ENCODE measurements at regions not wholly inside any gene's neighbourhood (a gene's known extent, or its start where the extent isn't known, plus 50 kb on each side); places are given as distances from the start of the nearest gene placed in this dataset.

GRCh38 chr3:104901396-104901795 is 465.3 kb upstream of the ALCAM start:
- Histone ChIP-seq H3K4me1 (peaks cover 0 to 6% (median 0%) of the 10 kb centered on the region in 12 donors), H3K27ac (no peak overlapping the region), H3K4me3 (no peak overlapping the region), H3K36me3 (no peaks in the 10 kb centered on the region), H3K27me3 (no peaks in the 10 kb centered on the region), H3K9me3 (peaks cover 0 to 25% (median 0%) of the 10 kb centered on the region in 12 donors)
- TF ChIP-seq, protein P1, sequence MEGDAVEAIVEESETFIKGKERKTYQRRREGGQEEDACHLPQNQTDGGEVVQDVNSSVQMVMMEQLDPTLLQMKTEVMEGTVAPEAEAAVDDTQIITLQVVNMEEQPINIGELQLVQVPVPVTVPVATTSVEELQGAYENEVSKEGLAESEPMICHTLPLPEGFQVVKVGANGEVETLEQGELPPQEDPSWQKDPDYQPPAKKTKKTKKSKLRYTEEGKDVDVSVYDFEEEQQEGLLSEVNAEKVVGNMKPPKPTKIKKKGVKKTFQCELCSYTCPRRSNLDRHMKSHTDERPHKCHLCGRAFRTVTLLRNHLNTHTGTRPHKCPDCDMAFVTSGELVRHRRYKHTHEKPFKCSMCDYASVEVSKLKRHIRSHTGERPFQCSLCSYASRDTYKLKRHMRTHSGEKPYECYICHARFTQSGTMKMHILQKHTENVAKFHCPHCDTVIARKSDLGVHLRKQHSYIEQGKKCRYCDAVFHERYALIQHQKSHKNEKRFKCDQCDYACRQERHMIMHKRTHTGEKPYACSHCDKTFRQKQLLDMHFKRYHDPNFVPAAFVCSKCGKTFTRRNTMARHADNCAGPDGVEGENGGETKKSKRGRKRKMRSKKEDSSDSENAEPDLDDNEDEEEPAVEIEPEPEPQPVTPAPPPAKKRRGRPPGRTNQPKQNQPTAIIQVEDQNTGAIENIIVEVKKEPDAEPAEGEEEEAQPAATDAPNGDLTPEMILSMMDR (IDR thresholded peaks at IDR 0.05): no peak
- TF ChIP-seq POLR2A (IDR thresholded peaks at IDR 0.05): no peak
- DNase-seq (no peak), ATAC-seq (no peak)
- 67 to 78% (median 68%) methylated on average over 3 of the region's 3 CpGs for WGBS, 4 donors
- intact Hi-C loops (cut with DNase I): no loop called here

GRCh38 chr3:104903064-104903463 is 463.6 kb upstream of the ALCAM start:
- H3K4me3 ChIP-seq: no peak overlapping the region
- intact Hi-C loops (cut with DNase I): no loop called here
- 51 to 55% (median 53%) methylated on average over 3 of the region's 3 CpGs for WGBS, 4 donors
- DNase-seq (no peak), ATAC-seq (no peak)
- TF ChIP-seq POLR2A (IDR thresholded peaks at IDR 0.05): no peak
- TF ChIP-seq, protein P1 (IDR thresholded peaks at IDR 0.05): no peak
- no peak overlapping the region for H3K27ac ChIP-seq
- peaks cover 0 to 25% (median 0%) of the 10 kb centered on the region in 12 donors for H3K9me3 ChIP-seq
- H3K36me3 ChIP-seq: no peaks in the 10 kb centered on the region
- no peaks in the 10 kb centered on the region for H3K27me3 ChIP-seq
- peaks cover 0 to 6% (median 0%) of the 10 kb centered on the region in 12 donors for H3K4me1 ChIP-seq

- intact Hi-C loops (cut with DNase I): no loop called here
- peak; percentile 81 to 99 (median 97) for ATAC-seq
Observed at GRCh38 chr3:104906001-104906639, 460.6 kb upstream of the ALCAM start.

DNA sequence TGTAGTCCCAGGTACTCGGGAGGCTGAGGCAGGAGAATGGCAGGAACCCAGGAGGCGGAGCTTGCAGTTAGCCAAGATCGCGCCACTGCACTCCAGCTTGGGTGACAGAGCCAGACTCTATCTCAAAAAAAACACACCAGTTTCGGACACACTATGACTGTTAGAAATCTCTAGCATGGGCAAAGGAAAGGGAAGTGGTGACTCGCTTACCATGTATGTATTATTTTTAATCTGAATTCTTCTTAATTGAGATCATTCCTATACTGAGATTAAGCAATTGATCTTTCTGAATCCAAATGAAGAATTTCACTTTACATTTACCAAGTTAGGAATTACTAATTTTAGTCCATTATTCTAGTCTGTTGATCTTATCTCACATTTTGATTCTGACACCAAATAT is 459.2 kb upstream of the ALCAM start:
- Histone ChIP-seq H3K27ac (no peak overlapping the region), H3K27me3 (no peaks in the 10 kb centered on the region), H3K4me1 (peaks cover 0 to 6% (median 0%) of the 10 kb centered on the region in 12 donors), H3K36me3 (no peaks in the 10 kb centered on the region), H3K4me3 (no peak overlapping the region), H3K9me3 (peaks cover 0 to 16% (median 0%) of the 10 kb centered on the region in 12 donors)
- intact Hi-C loops (cut with DNase I): no loop called here
- TF ChIP-seq POLR2A (IDR thresholded peaks at IDR 0.05): no peak
- TF ChIP-seq, protein P1 (IDR thresholded peaks at IDR 0.05): no peak
- ATAC-seq: no peak
- WGBS, 4 donors: 65 to 79% (median 73%) methylated on average over 6 of the region's 6 CpGs
- no peak for DNase-seq

More at GRCh38 chr3:104906001-104906639, 460.6 kb upstream of the ALCAM start:
- Histone ChIP-seq H3K4me3 (no peak overlapping the region), H3K4me1 (peaks cover 0 to 6% (median 0%) of the 10 kb centered on the region in 12 donors), H3K9me3 (peaks cover 0 to 25% (median 0%) of the 10 kb centered on the region in 12 donors), H3K36me3 (no peaks in the 10 kb centered on the region), H3K27ac (no peak overlapping the region), H3K27me3 (no peaks in the 10 kb centered on the region)
- WGBS, 4 donors: 65 to 76% (median 70%) methylated on average over 15 to 17 of the region's 17 CpGs
- TF ChIP-seq POLR2A (IDR thresholded peaks at IDR 0.05): no peak
- TF ChIP-seq, protein P1 (IDR thresholded peaks at IDR 0.05): no peak
- DNase-seq: peak; percentile 30 to 80 (median 69)
